ENCODE measurements at regions not wholly inside any gene's neighbourhood (a gene's known extent, or its start where the extent isn't known, plus 50 kb on each side); places are given as distances from the start of the nearest gene placed in this dataset.
"Not testable (repeated sequence)": the region's sequence is repeated elsewhere in the genome, so short reads cannot be mapped to it uniquely, and the experiment has no call there.

- DNase-seq = no peak
These were observed 67.7 kb downstream of the SMIM20 start for GRCh38 chr4:25981749-25982148.

GRCh38 chr4:25982962-25983361, 68.9 kb downstream of the SMIM20 start:
- DNase-seq = no peak

GRCh38 chr4:25984266-25984665, 70.2 kb downstream of the SMIM20 start:
- no peak for DNase-seq

- no peak for DNase-seq
These were observed 70.8 kb downstream of the SMIM20 start for GRCh38 chr4:25984796-25985195.

GRCh38 chr4:25986807-25987206, 72.8 kb downstream of the SMIM20 start:
- no peak for DNase-seq

- DNase-seq = no peak
These were observed 77.3 kb downstream of the SMIM20 start for GRCh38 chr4:25991340-25991739.

- no peak for DNase-seq
These were observed 79.6 kb downstream of the SMIM20 start for GRCh38 chr4:25993395-25994185.

GRCh38 chr4:25994577-25994976, 80.6 kb downstream of the SMIM20 start:
- not testable (repeated sequence) for DNase-seq

- DNase-seq = no peak
These were observed 86.4 kb downstream of the SMIM20 start for GRCh38 chr4:26000274-26000950.

GRCh38 chr4:26001413-26001812, 87.4 kb downstream of the SMIM20 start:
- DNase-seq = no peak

- no peak for DNase-seq
These were observed 87.8 kb downstream of the SMIM20 start for GRCh38 chr4:26001816-26002215.

GRCh38 chr4:26003056-26003455, 89.0 kb downstream of the SMIM20 start:
- no peak for DNase-seq

GRCh38 chr4:26004290-26004689, 90.3 kb downstream of the SMIM20 start:
- DNase-seq = no peak

- DNase-seq = no peak
These were observed 91.7 kb downstream of the SMIM20 start for GRCh38 chr4:26005764-26006163.

- no peak for DNase-seq
These were observed 94.7 kb downstream of the SMIM20 start for GRCh38 chr4:26008737-26009136.

- DNase-seq = no peak
These were observed 95.5 kb downstream of the SMIM20 start for GRCh38 chr4:26009502-26009901.

GRCh38 chr4:26010304-26010703, 96.3 kb downstream of the SMIM20 start:
- DNase-seq = no peak

- DNase-seq = no peak
These were observed 99.6 kb downstream of the SMIM20 start for GRCh38 chr4:26013629-26014028.

- DNase-seq = no peak
These were observed 101.2 kb downstream of the SMIM20 start for GRCh38 chr4:26015133-26015651.

- no peak for DNase-seq
These were observed 101.9 kb downstream of the SMIM20 start for GRCh38 chr4:26015906-26016305.

- DNase-seq = no peak
These were observed 103.5 kb downstream of the SMIM20 start for GRCh38 chr4:26017531-26017930.

GRCh38 chr4:26017961-26018700, 104.1 kb downstream of the SMIM20 start:
- not testable (repeated sequence) for DNase-seq

- DNase-seq = no peak
These were observed 106.2 kb downstream of the SMIM20 start for GRCh38 chr4:26020083-26020668.

All from NCI-H526 treated with DMSO at 0.1 percent for 48 hours (cell line).